Natural killer cell treated with Interleukin-12 subunit alpha and Interleukin-12 subunit beta and Interleukin-15 and Interleukin-18, amount 100 ng/mL, for 72 hours (primary cell): ENCODE measurements at regions not wholly inside any gene's neighbourhood (a gene's known extent, or its start where the extent isn't known, plus 50 kb on each side); places are given as distances from the start of the nearest gene placed in this dataset.
"Not testable (repeated sequence)": the region's sequence is repeated elsewhere in the genome, so short reads cannot be mapped to it uniquely, and the experiment has no call there.

Source experiments
- ATAC-seq, 2 donors: fragments of 150-1000 bp; cut with Tn5 transposase in 1 of 2; sonication (Bioruptor Pico), chemical (Tn5 transposase) in 1 of 2; 2 replicates each; pipeline ENCODE4 v1.10.0; 2021
- DNase-seq: peaks from one replicate; pipeline ENCODE4 v3.0.0; 2022; ENCODE audit warnings: low spot score
- H3K27ac Mint-ChIP-seq, 2 donors: 1 replicate in 1 of 2; 2 replicates in 1 of 2; pipeline ENCODE4 v1.8.0; 2022; ENCODE audit warnings: mixed read lengths in 2 of 2, mild to moderate bottlenecking in 1 of 2, moderate library complexity in 1 of 2
- H3K27me3 Mint-ChIP-seq, 2 donors: 1 replicate in 1 of 2; 2 replicates in 1 of 2; pipeline ENCODE4 v1.8.0; 2022; ENCODE audit warnings: mixed read lengths in 2 of 2
- H3K36me3 Mint-ChIP-seq: one replicate; pipeline ENCODE4 v1.8.0; 2022; ENCODE audit warnings: mixed read lengths
- H3K4me1 Mint-ChIP-seq, 2 donors: 1 replicate in 1 of 2; 2 replicates in 1 of 2; pipeline ENCODE4 v1.8.0; 2022; ENCODE audit warnings: low read depth in 2 of 2, mixed read lengths in 2 of 2, mild to moderate bottlenecking in 1 of 2
- H3K4me3 Mint-ChIP-seq: one replicate; pipeline ENCODE4 v1.8.0; 2022; ENCODE audit warnings: mixed read lengths
- H3K9me3 Mint-ChIP-seq: 2 replicates; pipeline ENCODE4 v1.8.0; 2022; ENCODE audit warnings: mixed read lengths

DNA sequence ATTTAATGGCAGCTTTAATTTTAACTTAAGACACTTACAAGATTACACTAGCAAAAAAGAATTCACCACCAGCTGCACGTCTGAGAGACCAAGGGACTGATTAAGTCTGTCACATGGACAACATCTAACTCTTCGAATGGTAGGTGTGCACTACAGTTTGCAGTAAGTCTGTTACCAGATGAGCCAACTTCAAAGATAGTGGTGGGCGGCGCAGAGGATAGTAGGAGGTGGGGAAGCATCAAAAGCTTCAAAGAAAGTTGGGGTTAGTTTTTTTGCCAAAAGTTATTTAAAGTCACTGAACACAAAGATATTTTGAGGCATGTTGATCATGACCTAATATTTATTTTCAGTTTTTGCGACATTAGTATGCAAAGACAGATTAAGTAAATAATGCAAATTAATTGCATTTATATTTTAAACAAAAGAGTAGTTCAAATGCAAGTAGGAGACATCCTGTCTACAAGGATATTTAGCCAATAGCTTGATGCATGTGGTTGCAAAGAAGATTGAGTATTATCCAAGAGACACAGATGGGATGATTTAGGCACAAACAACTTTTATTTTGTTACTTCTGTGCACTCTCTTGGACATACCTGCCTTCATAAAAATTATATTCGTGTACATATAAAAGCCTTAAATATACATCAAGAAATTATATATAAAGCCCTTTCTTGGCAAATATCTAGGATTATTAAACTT, 327.7 kb downstream of the BMP4 start:
- no peaks in the 10 kb centered on the region for H3K4me1 Mint-ChIP-seq
- H3K9me3 Mint-ChIP-seq: peaks cover 13% of the 10 kb centered on the region
- no peak for DNase-seq
- H3K27me3 Mint-ChIP-seq: no peaks in the 10 kb centered on the region
- H3K36me3 Mint-ChIP-seq: no peaks in the 10 kb centered on the region
- ATAC-seq: no peak
- no peak overlapping the region for H3K27ac Mint-ChIP-seq
- H3K4me3 Mint-ChIP-seq: no peak overlapping the region

DNA sequence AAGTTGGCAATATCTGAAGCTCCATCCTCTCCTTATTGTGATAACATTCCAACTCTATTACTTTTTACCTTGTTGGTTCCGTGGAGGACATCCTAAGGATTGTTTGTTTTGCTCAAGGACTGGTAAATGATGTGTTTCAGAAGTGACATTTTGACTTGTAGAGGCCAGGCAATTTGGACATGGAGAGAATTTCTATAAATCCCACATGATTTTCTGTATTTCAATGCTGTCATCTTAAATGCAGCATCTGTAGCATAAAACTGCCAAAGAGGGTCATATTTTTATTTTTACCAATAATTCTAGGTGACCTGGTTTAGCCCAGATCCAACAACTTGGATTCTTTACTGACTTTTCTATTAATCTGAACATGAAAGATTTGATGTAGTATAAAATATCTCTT, 328.4 kb downstream of the BMP4 start:
- H3K4me1 Mint-ChIP-seq: no peaks in the 10 kb centered on the region
- no peaks in the 10 kb centered on the region for H3K27me3 Mint-ChIP-seq
- DNase-seq: no peak
- ATAC-seq: no peak
- no peak overlapping the region for H3K4me3 Mint-ChIP-seq
- H3K36me3 Mint-ChIP-seq: no peaks in the 10 kb centered on the region
- H3K27ac Mint-ChIP-seq: no peak overlapping the region
- H3K9me3 Mint-ChIP-seq: peaks cover 7% of the 10 kb centered on the region

DNA sequence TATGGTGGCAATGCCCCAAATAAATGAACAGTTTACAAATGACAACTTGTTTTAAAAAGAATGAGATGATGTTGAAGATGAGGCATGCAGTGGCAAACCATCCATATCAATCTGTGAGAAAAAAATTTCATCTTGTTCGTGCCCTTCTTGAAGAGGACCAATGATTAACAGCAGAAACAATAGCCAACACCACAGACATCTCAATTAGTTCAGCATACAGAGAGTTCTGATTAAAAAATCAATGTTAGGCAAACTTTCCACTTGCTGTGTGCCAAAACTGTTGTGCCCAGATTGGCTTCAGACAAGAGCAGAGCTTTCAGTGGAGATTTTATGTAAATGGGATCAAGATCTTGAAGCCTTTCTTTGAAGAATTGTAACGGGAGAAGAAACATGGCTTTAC, 329.9 kb downstream of the BMP4 start:
- H3K4me1 Mint-ChIP-seq: no peaks in the 10 kb centered on the region
- no peaks in the 10 kb centered on the region for H3K36me3 Mint-ChIP-seq
- DNase-seq: no peak
- ATAC-seq: no peak
- H3K27ac Mint-ChIP-seq: no peak overlapping the region
- no peaks in the 10 kb centered on the region for H3K27me3 Mint-ChIP-seq
- H3K4me3 Mint-ChIP-seq: no peak overlapping the region
- H3K9me3 Mint-ChIP-seq: peaks cover 7% of the 10 kb centered on the region

DNA sequence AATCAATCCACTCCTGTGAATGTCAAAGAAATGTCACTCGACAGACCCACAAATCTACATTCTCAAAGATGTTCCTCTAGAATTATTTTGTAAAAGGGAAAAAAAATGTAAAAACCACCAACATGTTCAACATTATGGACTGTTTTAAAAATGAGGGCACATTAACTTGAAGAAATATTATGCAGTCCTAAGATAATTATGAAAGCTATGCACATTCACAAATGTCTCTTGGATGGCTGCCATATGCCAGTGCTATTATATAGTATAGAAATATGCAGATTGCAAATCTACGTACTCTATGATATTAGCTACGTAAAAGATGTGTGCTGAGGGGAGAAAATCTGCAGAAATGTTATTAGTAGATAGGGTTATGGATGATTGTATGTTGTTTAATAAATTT, 334.2 kb downstream of the BMP4 start:
- no peak overlapping the region for H3K27ac Mint-ChIP-seq
- ATAC-seq (no peak), DNase-seq (no peak)
- H3K27me3 Mint-ChIP-seq: no peaks in the 10 kb centered on the region
- no peaks in the 10 kb centered on the region for H3K36me3 Mint-ChIP-seq
- H3K4me3 Mint-ChIP-seq: no peak overlapping the region
- H3K9me3 Mint-ChIP-seq: peaks cover 6% of the 10 kb centered on the region
- H3K4me1 Mint-ChIP-seq: no peaks in the 10 kb centered on the region

DNA sequence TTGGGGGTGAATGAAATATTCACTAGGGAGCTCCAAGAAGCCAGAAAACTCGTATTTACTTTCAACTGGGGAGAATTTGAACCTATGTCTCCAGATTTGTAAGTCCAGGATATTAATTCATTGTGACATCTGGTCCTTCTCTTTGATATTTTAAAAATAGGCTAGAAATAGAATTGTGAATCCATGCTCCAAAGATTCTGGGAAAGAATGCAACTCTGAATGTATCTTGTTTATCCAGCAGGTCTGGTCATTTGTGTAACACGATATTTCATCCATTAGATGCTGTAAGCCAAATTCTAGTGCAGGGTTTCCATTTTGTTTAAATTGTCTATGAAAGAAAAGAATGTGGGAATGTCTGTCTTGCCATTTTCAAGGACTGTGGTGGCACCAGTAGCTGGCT, 334.7 kb downstream of the BMP4 start:
- ATAC-seq (no peak), DNase-seq (no peak)
- no peaks in the 10 kb centered on the region for H3K4me1 Mint-ChIP-seq
- H3K4me3 Mint-ChIP-seq: no peak overlapping the region
- peaks cover 6% of the 10 kb centered on the region for H3K9me3 Mint-ChIP-seq
- no peaks in the 10 kb centered on the region for H3K36me3 Mint-ChIP-seq
- H3K27me3 Mint-ChIP-seq: no peaks in the 10 kb centered on the region
- no peak overlapping the region for H3K27ac Mint-ChIP-seq

DNA sequence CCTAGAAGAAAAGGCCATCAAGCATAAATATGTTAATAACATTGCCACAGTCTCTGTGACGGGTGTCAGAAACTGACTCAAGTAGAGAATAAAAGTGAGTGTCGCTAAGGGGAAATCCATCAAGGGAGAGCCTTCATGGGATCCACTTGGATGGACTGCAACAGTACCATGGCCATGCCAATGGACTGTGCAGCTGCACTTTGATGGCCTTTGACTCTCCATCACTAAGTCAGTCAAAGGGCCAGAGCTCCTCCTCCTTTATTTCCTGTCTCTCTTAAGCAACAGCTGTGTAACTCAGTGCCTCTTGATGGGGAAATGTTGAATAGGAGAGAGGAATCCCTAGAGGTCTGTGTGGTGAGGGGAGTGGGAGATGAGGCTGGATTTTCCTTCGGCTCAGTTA, 335.2 kb downstream of the BMP4 start:
- Mint-ChIP-seq H3K27me3 (no peaks in the 10 kb centered on the region), H3K27ac (no peak overlapping the region), H3K36me3 (no peaks in the 10 kb centered on the region), H3K4me3 (no peak overlapping the region), H3K4me1 (no peaks in the 10 kb centered on the region), H3K9me3 (peaks cover 6% of the 10 kb centered on the region)
- ATAC-seq (no peak), DNase-seq (no peak)

DNA sequence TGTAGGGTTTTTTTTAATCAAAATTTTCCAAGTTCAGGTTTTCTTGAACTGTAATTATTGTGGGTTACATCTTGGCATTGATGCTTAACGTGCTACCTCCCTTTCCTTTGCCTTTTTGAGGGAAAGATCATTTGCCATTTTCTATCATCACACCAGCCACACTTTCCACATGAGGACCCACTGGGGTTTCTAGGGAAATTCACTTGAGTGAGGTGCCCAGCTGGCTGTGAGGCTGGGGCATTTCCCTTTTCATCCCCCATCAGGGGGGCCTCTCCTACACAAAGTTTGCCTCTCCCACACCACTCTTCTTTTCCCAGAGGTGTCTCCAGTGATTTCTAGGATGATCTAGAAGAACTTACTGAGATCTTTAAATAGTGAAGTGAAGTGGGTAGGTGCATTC, 335.7 kb downstream of the BMP4 start:
- H3K27ac Mint-ChIP-seq: no peak overlapping the region
- no peaks in the 10 kb centered on the region for H3K4me1 Mint-ChIP-seq
- H3K4me3 Mint-ChIP-seq: no peak overlapping the region
- ATAC-seq (no peak), DNase-seq (no peak)
- H3K27me3 Mint-ChIP-seq: no peaks in the 10 kb centered on the region
- no peaks in the 10 kb centered on the region for H3K36me3 Mint-ChIP-seq
- peaks cover 6% of the 10 kb centered on the region for H3K9me3 Mint-ChIP-seq

DNA sequence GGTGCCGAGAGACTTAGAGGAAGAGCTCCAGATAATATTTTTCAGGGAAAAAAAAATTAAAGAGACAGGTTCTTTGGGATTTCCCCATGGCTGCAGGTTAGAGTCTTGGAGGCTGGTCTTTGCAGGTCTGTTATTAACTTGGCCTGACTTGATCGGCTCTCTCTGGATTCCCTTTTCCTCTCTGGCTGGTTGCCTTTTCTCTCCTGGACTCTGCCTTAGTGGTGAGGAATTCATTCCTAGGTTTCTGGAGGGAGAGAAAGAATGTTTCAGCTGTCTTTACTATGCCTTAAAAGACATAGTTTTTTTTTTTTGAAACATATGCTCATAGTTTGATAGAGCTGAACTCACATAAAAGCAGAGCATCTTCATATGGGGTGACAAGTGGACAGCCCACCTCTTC, 336.3 kb downstream of the BMP4 start:
- ATAC-seq (no peak), DNase-seq (no peak)
- Mint-ChIP-seq H3K36me3 (no peaks in the 10 kb centered on the region), H3K9me3 (peaks cover 6% of the 10 kb centered on the region), H3K27ac (no peak overlapping the region), H3K27me3 (no peaks in the 10 kb centered on the region), H3K4me1 (no peaks in the 10 kb centered on the region), H3K4me3 (no peak overlapping the region)

DNA sequence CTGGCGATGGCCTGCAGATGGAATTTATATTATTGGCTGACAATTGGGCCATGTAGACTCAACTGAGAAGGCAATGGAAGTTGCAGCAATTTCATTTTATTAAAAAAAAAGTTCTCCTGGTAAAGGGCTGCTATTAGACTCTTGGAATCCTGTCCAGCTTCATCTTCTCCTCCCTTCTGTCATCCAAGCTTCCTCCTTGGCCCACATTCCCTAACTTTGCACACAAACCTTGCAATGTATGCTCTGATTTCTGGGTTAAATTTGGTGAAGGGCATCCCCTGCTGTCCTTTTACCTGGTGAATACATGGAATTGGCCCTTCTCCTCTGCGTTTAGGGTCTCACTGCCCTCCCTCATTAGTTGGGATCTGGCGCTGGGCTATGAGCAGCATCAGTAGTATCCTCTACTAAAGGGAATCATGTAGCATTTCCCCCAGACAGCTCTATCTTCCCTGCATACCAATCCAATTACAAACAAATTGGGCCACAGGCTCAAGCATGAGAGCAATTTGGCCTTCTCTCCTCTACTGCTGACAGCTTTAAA, 336.9 kb downstream of the BMP4 start:
- Mint-ChIP-seq H3K9me3 (peaks cover 6% of the 10 kb centered on the region), H3K4me1 (no peaks in the 10 kb centered on the region), H3K27ac (no peak overlapping the region), H3K4me3 (no peak overlapping the region), H3K27me3 (no peaks in the 10 kb centered on the region), H3K36me3 (no peaks in the 10 kb centered on the region)
- ATAC-seq (no peak), DNase-seq (no peak)

DNA sequence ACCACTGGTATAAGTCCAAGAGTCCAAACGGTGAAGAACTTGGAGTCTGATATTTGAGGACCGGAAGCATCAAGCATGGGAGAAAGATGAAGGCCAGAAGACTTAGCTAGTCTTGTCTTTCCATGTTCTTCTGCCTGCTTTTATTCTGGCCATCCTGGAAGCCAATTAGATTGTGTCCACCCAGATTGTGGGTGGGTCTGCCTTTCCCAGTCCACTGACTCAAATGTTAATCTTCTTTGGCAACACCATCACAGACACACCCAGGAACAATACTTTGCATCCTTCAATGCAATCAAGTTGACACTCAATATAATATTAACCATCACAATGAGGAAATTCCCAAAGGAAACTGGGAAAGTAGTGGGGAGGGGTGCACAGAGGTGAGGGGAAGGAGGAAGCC, 340.1 kb downstream of the BMP4 start:
- not testable (repeated sequence) for H3K4me1 Mint-ChIP-seq, H3K9me3 Mint-ChIP-seq, ATAC-seq, H3K27ac Mint-ChIP-seq, H3K4me3 Mint-ChIP-seq, DNase-seq, H3K36me3 Mint-ChIP-seq, H3K27me3 Mint-ChIP-seq

DNA sequence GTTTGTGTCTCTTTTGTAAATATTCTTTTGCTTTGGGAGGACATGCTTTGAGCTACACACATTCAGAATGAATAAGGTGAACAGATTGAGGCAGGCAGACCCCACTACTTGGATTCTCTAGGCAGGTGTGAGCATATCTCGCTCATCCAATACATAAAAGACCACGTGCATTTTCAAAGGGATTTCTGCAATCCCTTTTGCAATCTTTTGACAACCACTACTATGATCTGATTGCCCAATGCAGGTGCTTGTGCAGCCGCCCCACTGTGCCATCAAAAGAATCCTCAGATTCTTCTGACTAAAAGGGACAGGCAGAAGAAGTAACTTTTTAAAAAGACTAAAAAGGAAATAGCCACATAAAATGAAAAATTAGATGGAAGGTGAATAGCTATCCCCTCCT, 341.4 kb downstream of the BMP4 start:
- H3K4me3 Mint-ChIP-seq: no peak overlapping the region
- H3K27ac Mint-ChIP-seq: no peak overlapping the region
- no peaks in the 10 kb centered on the region for H3K27me3 Mint-ChIP-seq
- DNase-seq: no peak
- H3K9me3 Mint-ChIP-seq: no peaks in the 10 kb centered on the region
- H3K36me3 Mint-ChIP-seq: no peaks in the 10 kb centered on the region
- no peaks in the 10 kb centered on the region for H3K4me1 Mint-ChIP-seq
- ATAC-seq: no peak

DNA sequence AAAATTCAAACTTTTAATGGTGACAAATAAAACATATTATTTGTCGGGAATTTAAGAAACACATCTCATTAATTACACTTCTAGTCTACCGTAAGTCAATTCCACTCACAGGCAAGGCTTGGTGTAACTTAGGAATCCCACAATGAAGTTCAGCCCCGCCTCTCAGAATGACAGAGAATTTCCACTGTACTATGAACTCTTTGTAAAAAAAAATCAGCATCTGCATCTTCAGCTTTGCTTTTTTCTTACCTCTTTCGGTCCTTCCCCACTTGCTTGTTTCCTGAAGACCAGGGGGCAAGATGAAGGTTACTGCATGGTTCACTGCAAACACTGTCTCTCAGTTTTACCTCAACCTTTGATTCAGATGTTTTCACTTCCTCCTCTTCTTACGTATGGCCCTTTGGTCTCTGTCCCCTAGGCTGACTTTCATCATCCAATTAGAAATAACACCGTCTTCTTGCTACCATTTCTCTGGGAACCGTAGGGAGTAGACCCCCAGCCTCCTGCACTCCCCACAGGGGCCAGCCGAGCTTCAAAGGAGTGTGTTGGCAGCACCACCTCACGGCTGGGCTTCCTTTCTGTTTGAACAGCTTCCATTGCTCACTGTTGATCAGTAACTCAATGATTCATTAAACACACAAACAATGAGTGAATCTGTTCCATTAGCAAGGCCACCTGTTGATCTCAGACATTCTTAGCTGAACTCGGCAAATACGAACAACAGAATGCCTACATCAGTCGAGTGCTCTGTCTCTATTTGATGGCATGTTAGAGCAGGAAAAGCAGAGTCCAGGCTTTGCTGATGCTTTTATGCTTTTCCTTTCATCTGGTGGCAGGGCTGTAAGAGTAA, 343.0 kb downstream of the BMP4 start:
- DNase-seq (no peak), ATAC-seq (no peak)
- Mint-ChIP-seq H3K27me3 (no peaks in the 10 kb centered on the region), H3K9me3 (peaks cover 3% of the 10 kb centered on the region), H3K27ac (no peak overlapping the region), H3K36me3 (no peaks in the 10 kb centered on the region), H3K4me3 (no peak overlapping the region), H3K4me1 (no peaks in the 10 kb centered on the region)

DNA sequence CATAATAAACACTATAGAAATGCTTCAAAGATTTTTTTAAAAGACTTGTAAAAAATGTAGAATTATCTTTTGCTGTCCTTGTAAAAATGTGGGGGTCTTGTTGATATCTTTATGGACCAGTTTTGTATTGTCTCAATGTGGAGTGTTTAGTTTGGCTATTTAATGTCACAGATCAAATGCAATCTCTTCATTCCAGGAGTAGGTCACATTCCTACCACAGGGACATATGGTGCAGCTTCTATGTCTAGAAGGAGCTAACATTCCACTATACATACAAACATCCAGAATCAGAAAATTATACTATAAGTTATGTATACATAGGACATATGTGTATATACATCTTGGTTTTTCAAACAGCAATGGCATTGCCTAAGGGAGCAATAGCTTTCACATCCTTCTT, 345.7 kb downstream of the BMP4 start:
- Mint-ChIP-seq H3K9me3 (peaks cover 9% of the 10 kb centered on the region), H3K27ac (no peak overlapping the region), H3K36me3 (no peaks in the 10 kb centered on the region), H3K4me1 (no peaks in the 10 kb centered on the region), H3K27me3 (peaks cover 0 to 2% of the 10 kb centered on the region in 2 donors), H3K4me3 (no peak overlapping the region)
- ATAC-seq (no peak), DNase-seq (no peak)

DNA sequence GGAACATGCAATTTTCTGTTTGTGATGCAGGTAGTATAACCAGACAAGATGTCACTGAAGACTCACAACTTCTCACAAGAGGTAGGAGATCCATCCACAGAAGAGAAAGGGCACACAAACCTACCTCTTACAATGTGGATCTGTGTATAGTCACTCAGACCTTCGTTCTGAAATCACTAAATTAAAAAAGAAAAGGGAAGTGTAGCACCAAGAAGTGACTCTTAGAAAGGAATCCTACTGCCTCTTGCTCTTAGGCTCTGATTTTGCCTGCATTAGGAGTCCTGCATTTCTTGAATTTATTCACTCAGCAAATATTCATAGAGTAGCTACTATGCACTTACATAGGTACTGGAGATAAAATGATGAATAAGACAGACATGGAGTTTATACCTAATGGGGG, 347.6 kb downstream of the BMP4 start:
- no peak overlapping the region for H3K4me3 Mint-ChIP-seq
- H3K4me1 Mint-ChIP-seq: no peaks in the 10 kb centered on the region

More for the DNA sequence above, 347.6 kb downstream of the BMP4 start:
- Mint-ChIP-seq H3K27ac (no peak overlapping the region), H3K27me3 (peaks cover 0 to 2% of the 10 kb centered on the region in 2 donors), H3K36me3 (no peaks in the 10 kb centered on the region), H3K9me3 (peaks cover 9% of the 10 kb centered on the region)
- ATAC-seq (no peak), DNase-seq (no peak)
